Inflammatory macrophage (primary cell): ENCODE measurements at regions not wholly inside any gene's neighbourhood (a gene's known extent, or its start where the extent isn't known, plus 50 kb on each side); places are given as distances from the start of the nearest gene placed in this dataset.

Experiments
- DNase-seq, 2 donors: peaks; one replicate each; pipeline ENCODE4 v3.0.0-alpha.2; 2020 to 2022

- DNase-seq = no peak
These were observed 360.5 kb downstream of the LIG4 start for GRCh38 chr13:107854880-107855279.

- DNase-seq = no peak
These were observed 363.3 kb downstream of the LIG4 start for GRCh38 chr13:107852072-107852471.

GRCh38 chr13:107851670-107852069 is 363.7 kb downstream of the LIG4 start:
- no peak for DNase-seq

- no peak for DNase-seq
These were observed 367.9 kb downstream of the LIG4 start for GRCh38 chr13:107847406-107847805.

- no peak for DNase-seq
These were observed 368.7 kb downstream of the LIG4 start for GRCh38 chr13:107846642-107847041.

- DNase-seq = no peak
These were observed 369.4 kb downstream of the LIG4 start for GRCh38 chr13:107845911-107846310.

- no peak for DNase-seq
These were observed 371.7 kb downstream of the LIG4 start for GRCh38 chr13:107843681-107844080.

GRCh38 chr13:107843281-107843680 is 372.1 kb downstream of the LIG4 start:
- no peak for DNase-seq

- no peak for DNase-seq
These were observed 372.7 kb downstream of the LIG4 start for GRCh38 chr13:107842562-107843180.

- no peak for DNase-seq
These were observed 376.7 kb downstream of the LIG4 start for GRCh38 chr13:107838588-107839161.

- no peak for DNase-seq
These were observed 378.7 kb downstream of the LIG4 start for GRCh38 chr13:107836685-107837084.

GRCh38 chr13:107835339-107836018 is 379.9 kb downstream of the LIG4 start:
- DNase-seq = no peak

- DNase-seq = no peak
These were observed 380.6 kb downstream of the LIG4 start for GRCh38 chr13:107834717-107835116.

- no peak for DNase-seq
These were observed 381.1 kb downstream of the LIG4 start for GRCh38 chr13:107834281-107834680.

- DNase-seq = no peak
These were observed 382.7 kb downstream of the LIG4 start for GRCh38 chr13:107832500-107833100.

- no peak for DNase-seq
These were observed 384.5 kb downstream of the LIG4 start for GRCh38 chr13:107830804-107831203.

GRCh38 chr13:107827840-107828549 is 387.3 kb downstream of the LIG4 start:
- DNase-seq = no peak

GRCh38 chr13:107824635-107825034 is 390.7 kb downstream of the LIG4 start:
- DNase-seq = no peak

- DNase-seq = no peak
These were observed 393.3 kb downstream of the LIG4 start for GRCh38 chr13:107822006-107822405.

- DNase-seq = no peak
These were observed 393.8 kb downstream of the LIG4 start for GRCh38 chr13:107821492-107821891.

- DNase-seq = no peak
These were observed 396.3 kb downstream of the LIG4 start for GRCh38 chr13:107819071-107819470.

GRCh38 chr13:107817647-107818287 is 397.6 kb downstream of the LIG4 start:
- no peak for DNase-seq

GRCh38 chr13:107812014-107812412 is 403.3 kb downstream of the LIG4 start:
- no peak for DNase-seq
